ENCODE measurements at regions not wholly inside any gene's neighbourhood (a gene's known extent, or its start where the extent isn't known, plus 50 kb on each side); places are given as distances from the start of the nearest gene placed in this dataset.

DNA sequence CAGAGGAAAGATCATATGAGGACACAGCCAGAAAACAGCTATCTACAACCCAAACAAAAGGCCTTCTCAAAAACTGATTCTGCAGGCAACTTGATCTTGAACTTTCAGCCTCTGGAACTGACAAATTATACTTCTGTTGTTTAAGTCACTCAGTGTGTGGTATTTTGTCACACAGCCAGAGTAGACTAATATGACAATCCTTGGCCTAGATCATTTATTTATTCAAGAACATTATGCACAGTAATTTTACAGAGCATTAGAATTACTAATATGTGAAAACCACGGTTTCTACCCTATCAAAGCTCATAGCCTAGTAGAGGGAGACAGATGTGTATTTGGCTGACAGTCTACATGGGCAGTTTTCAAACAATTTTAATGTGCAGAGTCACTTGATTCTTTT lies 167.8 kb upstream of the PCDH18 start:
- DNase-seq (no peak), ATAC-seq (replicated peaks) (no peak)
- H3K4me1 Mint-ChIP-seq (ENCODE audit: low read depth in 2 of 2): no peaks in the 10 kb centered on the region

DNA sequence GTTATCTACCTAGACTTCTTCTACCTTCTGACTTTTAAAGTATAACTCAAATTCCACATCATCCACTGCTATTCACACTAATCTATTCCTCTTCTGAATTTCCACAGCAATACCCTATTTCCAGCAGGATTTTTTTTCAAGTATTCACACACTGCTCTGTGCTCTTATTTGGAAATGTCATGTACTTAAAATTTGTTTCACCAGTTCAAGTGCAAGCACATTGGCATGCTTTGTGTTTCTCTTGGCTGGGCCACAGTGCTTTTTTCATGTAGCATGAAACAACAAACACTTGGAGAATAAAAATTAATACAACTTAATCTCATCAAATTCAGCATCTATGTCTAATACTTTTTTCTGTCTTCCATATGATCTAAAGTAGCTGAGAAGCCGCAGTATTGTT lies 161.8 kb upstream of the PCDH18 start:
- no peaks in the 10 kb centered on the region for H3K36me3 Mint-ChIP-seq (ENCODE audit: insufficient read depth)
- H3K9me3 Mint-ChIP-seq: peaks cover 15 to 16% of the 10 kb centered on the region in 2 donors
- ATAC-seq (replicated peaks) (no peak), DNase-seq (no peak)
- H3K27me3 Mint-ChIP-seq: no peaks in the 10 kb centered on the region
- no peak overlapping the region for H3K27ac Mint-ChIP-seq
- no peak overlapping the region for H3K4me3 Mint-ChIP-seq
- H3K4me1 Mint-ChIP-seq (ENCODE audit: low read depth in 2 of 2): no peaks in the 10 kb centered on the region

More for the DNA sequence above, 167.8 kb upstream of the PCDH18 start:
- Mint-ChIP-seq H3K27me3 (no peaks in the 10 kb centered on the region), H3K27ac (no peak overlapping the region), H3K36me3 (ENCODE audit: insufficient read depth) (no peaks in the 10 kb centered on the region), H3K9me3 (peaks cover 13 to 15% of the 10 kb centered on the region in 2 donors), H3K4me3 (no peak overlapping the region)

DNA sequence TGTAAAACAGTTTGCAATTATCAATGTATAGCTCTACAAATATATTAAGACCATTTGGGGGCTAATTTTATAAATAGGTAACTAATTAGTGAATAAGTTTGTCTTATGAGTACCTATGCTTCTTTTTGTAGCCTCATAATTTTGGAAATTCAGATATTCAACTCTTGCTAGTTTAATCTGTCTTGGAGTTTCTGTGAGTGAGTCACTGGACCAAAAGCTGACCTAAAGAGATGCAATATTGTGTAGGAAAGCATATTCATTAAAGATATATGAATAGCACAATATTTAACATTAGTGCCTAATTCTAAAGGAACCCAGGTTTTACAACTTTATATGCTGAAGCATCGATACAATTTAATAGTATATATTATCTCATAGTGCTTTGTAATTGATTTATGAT lies 161.3 kb upstream of the PCDH18 start:
- Mint-ChIP-seq H3K4me1 (ENCODE audit: low read depth in 2 of 2) (no peaks in the 10 kb centered on the region), H3K4me3 (no peak overlapping the region), H3K27me3 (no peaks in the 10 kb centered on the region), H3K27ac (no peak overlapping the region), H3K9me3 (peaks cover 11 to 15% of the 10 kb centered on the region in 2 donors), H3K36me3 (ENCODE audit: insufficient read depth) (no peaks in the 10 kb centered on the region)
- ATAC-seq (replicated peaks) (no peak), DNase-seq (no peak)

DNA sequence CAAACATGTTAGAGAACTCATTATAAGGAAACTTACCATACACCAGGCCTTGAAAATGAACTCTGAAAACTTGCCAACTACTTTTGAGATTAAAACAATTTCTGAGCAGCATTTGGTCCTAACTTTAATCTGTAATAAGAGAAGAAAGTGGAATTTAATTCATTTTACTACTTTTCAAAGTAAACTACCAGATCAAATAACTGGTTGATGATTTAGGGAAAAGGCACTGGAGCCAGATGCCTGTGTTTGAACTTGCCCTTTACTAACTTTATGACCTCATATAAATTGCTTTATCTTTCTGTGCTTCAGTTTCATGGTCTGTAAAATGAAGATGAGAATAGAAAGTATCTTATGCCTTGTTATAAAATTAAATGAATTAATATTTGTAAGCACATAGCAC lies 159.9 kb upstream of the PCDH18 start:
- DNase-seq: no peak
- Mint-ChIP-seq H3K4me3 (no peak overlapping the region), H3K9me3 (peaks cover 6 to 12% of the 10 kb centered on the region in 2 donors), H3K4me1 (ENCODE audit: low read depth in 2 of 2) (no peaks in the 10 kb centered on the region), H3K27ac (no peak overlapping the region), H3K36me3 (ENCODE audit: insufficient read depth) (no peaks in the 10 kb centered on the region), H3K27me3 (no peaks in the 10 kb centered on the region)
- ATAC-seq (replicated peaks): no peak

DNA sequence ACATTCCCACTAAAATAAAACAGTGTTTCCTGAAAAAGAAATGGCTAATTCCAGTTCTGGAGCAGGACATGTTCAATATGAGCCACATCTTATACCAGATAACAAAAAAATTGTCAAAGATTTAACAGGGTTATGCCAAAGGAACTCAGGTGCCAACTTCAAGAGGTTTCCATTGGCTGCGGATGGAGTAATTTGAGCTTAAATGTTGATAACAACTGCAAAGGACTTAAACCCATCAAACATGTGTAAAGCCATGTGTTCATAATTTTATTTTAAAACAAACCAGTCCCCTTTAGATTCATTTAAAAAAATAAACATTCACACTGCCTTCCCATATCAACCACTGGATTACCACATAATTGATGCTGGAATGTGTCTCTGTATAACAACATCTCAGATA lies 156.4 kb upstream of the PCDH18 start:
- no peak for ATAC-seq (replicated peaks)

DNA sequence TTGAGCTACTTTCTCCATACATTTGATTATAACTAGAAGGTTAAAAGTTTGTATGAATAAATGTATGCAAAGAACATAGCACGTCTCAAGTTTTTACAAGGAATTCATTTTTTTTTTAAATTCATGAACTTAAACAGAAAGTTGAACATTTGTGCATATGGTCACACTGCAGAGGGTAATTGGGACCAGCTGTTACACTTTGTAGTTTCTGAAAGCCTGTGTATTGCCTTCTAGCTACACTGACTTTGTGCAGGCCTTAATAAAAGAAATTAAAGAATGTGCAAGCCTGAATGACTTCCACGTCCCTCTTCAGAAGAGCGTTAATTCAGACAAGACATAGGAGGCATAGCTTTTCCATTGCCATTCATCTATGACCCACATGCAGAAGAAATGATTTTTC lies 153.1 kb upstream of the PCDH18 start:
- ATAC-seq (replicated peaks): no peak
- H3K4me3 Mint-ChIP-seq: no peak overlapping the region
- no peaks in the 10 kb centered on the region for H3K4me1 Mint-ChIP-seq (ENCODE audit: low read depth in 2 of 2)
- H3K27me3 Mint-ChIP-seq: no peaks in the 10 kb centered on the region
- peaks cover 6 to 11% of the 10 kb centered on the region in 2 donors for H3K9me3 Mint-ChIP-seq
- DNase-seq: no peak
- H3K36me3 Mint-ChIP-seq (ENCODE audit: insufficient read depth): no peaks in the 10 kb centered on the region
- H3K27ac Mint-ChIP-seq: no peak overlapping the region

More for the DNA sequence above, 156.4 kb upstream of the PCDH18 start:
- Mint-ChIP-seq H3K27ac (no peak overlapping the region), H3K4me1 (ENCODE audit: low read depth in 2 of 2) (no peaks in the 10 kb centered on the region), H3K4me3 (no peak overlapping the region), H3K9me3 (peaks cover 8 to 14% of the 10 kb centered on the region in 2 donors), H3K36me3 (ENCODE audit: insufficient read depth) (no peaks in the 10 kb centered on the region), H3K27me3 (no peaks in the 10 kb centered on the region)
- no peak for DNase-seq

DNA sequence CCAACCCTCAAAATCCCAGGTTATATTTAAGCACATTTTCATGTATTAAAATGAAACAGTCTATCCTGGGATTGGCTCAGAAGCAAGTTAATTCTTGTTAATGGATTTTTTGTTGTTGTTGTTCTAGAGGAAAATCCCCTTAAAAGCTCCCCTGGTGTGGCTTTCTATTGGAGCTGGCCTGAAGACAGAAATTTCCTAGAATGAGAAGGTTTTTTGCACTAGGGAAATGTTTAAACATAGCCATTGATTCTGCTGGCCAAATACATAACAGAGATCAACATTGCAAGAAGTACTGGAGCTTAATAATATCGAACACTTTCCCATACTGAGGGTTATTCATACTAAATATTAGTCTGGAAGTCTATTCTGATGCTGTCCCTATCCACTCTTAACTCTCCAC lies 148.8 kb upstream of the PCDH18 start:
- H3K27me3 Mint-ChIP-seq: no peaks in the 10 kb centered on the region
- peaks cover 2 to 15% of the 10 kb centered on the region in 2 donors for H3K9me3 Mint-ChIP-seq
- DNase-seq (no peak), ATAC-seq (replicated peaks) (no peak)
- no peak overlapping the region for H3K27ac Mint-ChIP-seq
- H3K4me3 Mint-ChIP-seq: no peak overlapping the region
- H3K36me3 Mint-ChIP-seq (ENCODE audit: insufficient read depth): no peaks in the 10 kb centered on the region
- H3K4me1 Mint-ChIP-seq (ENCODE audit: low read depth in 2 of 2): no peaks in the 10 kb centered on the region

DNA sequence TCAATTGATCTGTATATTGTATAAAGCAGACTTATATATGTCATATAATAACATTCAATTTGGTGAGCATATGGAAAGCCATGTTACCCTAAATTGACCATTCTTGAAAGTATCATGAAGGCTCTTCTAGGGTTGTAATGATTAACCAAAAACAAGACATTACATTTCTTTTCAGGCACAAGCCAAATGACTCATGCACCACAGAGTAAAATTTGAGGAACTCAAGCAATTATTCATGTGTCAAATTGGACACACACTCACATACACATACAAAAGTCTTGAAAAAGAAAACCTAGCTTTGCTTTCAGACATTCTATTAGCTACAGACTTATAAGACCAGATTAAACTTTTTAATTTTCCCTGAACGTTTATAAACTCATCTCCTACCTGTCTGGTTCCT lies 146.5 kb upstream of the PCDH18 start:
- Mint-ChIP-seq H3K27me3 (no peaks in the 10 kb centered on the region), H3K36me3 (ENCODE audit: insufficient read depth) (no peaks in the 10 kb centered on the region), H3K9me3 (peaks cover 4 to 18% of the 10 kb centered on the region in 2 donors), H3K27ac (no peak overlapping the region), H3K4me1 (ENCODE audit: low read depth in 2 of 2) (no peaks in the 10 kb centered on the region), H3K4me3 (no peak overlapping the region)
- ATAC-seq (replicated peaks) (no peak), DNase-seq (no peak)

DNA sequence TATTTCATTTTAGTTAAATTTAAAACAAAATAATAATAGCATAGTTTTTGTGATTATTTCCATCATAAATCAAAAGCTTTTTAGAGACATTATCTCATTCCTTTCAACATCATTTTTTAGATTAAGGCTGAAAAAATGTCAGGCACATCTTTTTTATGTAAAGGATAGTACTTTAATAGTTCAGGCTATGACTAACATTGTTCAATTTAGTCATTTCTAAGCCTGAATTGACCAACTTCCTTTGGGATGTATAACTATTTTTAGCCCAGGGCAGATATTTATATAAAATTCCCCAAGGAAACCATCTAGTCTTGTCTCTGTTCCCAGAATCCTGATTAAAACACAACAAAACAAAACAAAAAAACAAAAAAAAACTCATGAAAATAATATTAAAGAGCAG lies 145.6 kb upstream of the PCDH18 start:
- no peak for DNase-seq
- Mint-ChIP-seq H3K27me3 (no peaks in the 10 kb centered on the region), H3K36me3 (ENCODE audit: insufficient read depth) (no peaks in the 10 kb centered on the region), H3K27ac (no peak overlapping the region), H3K9me3 (peaks cover 8 to 25% of the 10 kb centered on the region in 2 donors), H3K4me1 (ENCODE audit: low read depth in 2 of 2) (no peaks in the 10 kb centered on the region), H3K4me3 (no peak overlapping the region)
- no peak for ATAC-seq (replicated peaks)

DNA sequence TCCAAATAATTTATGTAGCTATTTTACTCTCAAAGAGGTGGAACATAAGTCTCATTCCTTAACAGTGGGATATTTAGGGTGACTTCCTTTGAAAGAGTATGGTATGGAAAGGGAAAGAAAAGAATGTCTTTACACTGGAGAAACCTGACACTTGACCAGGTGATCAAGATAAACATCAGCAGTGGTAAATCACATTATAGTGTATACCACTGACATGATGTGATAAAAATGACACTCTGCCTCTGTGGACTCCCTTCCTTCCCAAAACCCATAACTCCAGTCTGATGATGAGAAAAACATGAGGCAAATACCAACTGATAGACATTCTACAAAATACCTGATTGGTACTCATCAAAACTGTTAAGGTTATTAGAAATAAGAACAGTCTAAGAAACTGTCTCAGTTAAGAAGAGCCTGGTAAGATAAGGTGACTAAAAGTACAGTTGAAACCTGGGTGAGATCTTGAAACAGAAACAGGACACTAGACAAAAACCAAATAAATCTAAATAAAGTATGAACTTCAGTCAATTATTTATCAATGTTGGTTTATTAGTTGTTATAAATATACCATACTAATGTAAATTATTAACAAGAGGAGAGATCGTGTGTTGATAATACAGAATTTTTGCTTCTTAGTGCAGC lies 144.2 kb upstream of the PCDH18 start:
- H3K27me3 Mint-ChIP-seq: no peaks in the 10 kb centered on the region
- no peaks in the 10 kb centered on the region for H3K36me3 Mint-ChIP-seq (ENCODE audit: insufficient read depth)
- peaks cover 12 to 25% of the 10 kb centered on the region in 2 donors for H3K9me3 Mint-ChIP-seq
- H3K4me3 Mint-ChIP-seq: no peak overlapping the region
- H3K4me1 Mint-ChIP-seq (ENCODE audit: low read depth in 2 of 2): no peaks in the 10 kb centered on the region
- no peak for ATAC-seq (replicated peaks)
- no peak overlapping the region for H3K27ac Mint-ChIP-seq
- DNase-seq: no peak

DNA sequence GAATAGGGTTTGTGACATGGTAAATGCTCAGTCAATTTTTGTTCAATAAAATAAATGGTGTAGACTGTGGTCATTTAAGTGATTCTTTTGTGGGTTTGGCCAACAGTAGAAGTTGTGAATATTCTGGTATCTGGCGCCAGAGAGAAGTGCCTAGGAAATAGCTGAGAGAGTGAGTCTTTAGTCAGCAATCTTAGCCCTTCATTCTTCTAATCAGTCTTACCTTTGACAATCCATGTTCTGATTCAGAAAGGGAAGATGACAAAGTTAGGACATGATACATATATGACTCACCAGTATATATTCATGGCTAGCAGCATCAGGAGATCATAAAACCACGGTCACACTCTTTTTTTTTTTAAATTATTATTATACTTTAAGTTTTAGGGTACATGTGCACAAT lies 141.8 kb upstream of the PCDH18 start:
- Mint-ChIP-seq H3K27ac (no peak overlapping the region), H3K4me1 (ENCODE audit: low read depth in 2 of 2) (no peaks in the 10 kb centered on the region), H3K36me3 (ENCODE audit: insufficient read depth) (no peaks in the 10 kb centered on the region), H3K27me3 (no peaks in the 10 kb centered on the region), H3K9me3 (peaks cover 12 to 18% of the 10 kb centered on the region in 2 donors), H3K4me3 (no peak overlapping the region)
- no peak for DNase-seq
- ATAC-seq (replicated peaks): no peak

DNA sequence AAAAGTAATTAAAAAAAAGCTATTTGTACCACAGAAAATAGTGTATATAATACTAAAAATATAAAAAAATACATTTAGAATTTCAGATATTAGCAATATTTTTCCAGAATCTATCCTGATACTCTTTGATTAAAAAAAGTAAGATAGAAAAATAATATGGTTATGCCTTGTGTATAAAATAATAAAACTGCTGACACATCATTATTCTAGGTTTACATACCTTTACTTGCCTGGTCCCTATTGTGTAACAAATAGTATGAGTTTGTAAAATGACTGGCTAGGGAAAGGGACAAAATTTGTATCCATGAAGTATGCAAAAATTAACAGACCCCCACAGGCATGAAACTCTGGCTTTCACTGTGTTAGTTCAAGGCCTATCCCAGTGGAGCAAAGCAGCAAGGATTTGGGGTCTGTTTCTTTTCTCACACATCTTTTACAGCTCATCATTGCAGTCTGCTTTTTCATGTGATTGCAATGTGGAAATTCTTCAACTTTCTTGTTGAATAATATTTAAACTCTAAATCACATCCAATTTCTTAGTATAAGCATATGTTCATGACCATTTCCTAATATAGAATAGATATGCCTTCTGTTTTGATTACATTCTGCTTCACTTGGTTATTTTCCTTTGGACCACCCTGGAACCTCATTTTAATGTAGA lies 136.7 kb upstream of the PCDH18 start:
- H3K9me3 Mint-ChIP-seq: peaks cover 9 to 10% of the 10 kb centered on the region in 2 donors
- no peak overlapping the region for H3K27ac Mint-ChIP-seq
- no peak for DNase-seq
- no peaks in the 10 kb centered on the region for H3K27me3 Mint-ChIP-seq
- no peak for ATAC-seq (replicated peaks)
- H3K4me3 Mint-ChIP-seq: no peak overlapping the region
- H3K4me1 Mint-ChIP-seq (ENCODE audit: low read depth in 2 of 2): no peaks in the 10 kb centered on the region
- H3K36me3 Mint-ChIP-seq (ENCODE audit: insufficient read depth): no peaks in the 10 kb centered on the region

DNA sequence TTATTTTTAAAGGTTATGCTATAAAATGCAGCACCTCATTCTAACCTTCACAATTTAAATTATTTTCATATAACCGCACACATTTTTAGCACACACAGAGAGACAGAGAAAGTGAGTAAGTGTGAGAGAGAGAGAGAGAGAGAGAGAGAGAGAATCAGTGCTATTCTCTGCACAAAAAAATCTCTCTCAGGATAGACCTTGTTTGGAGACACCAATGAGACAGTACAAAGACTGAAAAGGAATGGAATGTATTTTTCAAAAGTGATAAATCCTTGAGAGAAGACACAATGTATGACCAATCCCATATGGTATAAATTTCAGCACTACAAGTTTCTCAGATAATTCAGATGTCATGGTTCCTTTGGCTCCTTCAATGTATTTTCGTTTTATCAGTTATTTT lies 132.1 kb upstream of the PCDH18 start:
- Mint-ChIP-seq H3K4me1 (ENCODE audit: low read depth in 2 of 2) (no peaks in the 10 kb centered on the region), H3K4me3 (no peak overlapping the region)

DNA sequence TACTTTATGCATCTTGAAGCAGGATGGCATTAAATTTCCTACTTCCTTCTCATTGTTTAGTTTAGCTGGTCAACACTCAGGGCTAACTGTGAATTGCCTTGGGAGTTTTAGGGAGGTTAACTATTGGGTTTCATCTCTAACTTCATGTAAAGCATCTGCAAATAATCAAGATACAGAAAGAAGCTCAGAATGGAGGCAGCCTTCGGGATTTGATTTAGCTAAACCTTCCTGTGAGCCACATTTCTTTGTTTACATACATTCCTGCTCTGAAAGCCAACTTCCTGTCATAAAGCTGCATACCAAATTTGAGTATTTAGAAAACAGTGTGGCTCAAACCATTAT lies 131.7 kb upstream of the PCDH18 start:
- H3K27me3 Mint-ChIP-seq: no peaks in the 10 kb centered on the region

More for the DNA sequence above, 132.1 kb upstream of the PCDH18 start:
- Mint-ChIP-seq H3K36me3 (ENCODE audit: insufficient read depth) (no peaks in the 10 kb centered on the region), H3K9me3 (peaks cover 3 to 12% of the 10 kb centered on the region in 2 donors), H3K27ac (no peak overlapping the region), H3K27me3 (no peaks in the 10 kb centered on the region)
- no peak for ATAC-seq (replicated peaks)
- DNase-seq: no peak

More for the DNA sequence above, 131.7 kb upstream of the PCDH18 start:
- DNase-seq (no peak), ATAC-seq (replicated peaks) (no peak)
- peaks cover 5 to 12% of the 10 kb centered on the region in 2 donors for H3K9me3 Mint-ChIP-seq
- no peak overlapping the region for H3K27ac Mint-ChIP-seq
- H3K4me3 Mint-ChIP-seq: no peak overlapping the region
- no peaks in the 10 kb centered on the region for H3K4me1 Mint-ChIP-seq (ENCODE audit: low read depth in 2 of 2)
- H3K36me3 Mint-ChIP-seq (ENCODE audit: insufficient read depth): no peaks in the 10 kb centered on the region
